A549 (cell line): ENCODE measurements at regions not wholly inside any gene's neighbourhood (a gene's known extent, or its start where the extent isn't known, plus 50 kb on each side); places are given as distances from the start of the nearest gene placed in this dataset.

Source experiments
- CBX2 ChIP-seq: fragments of 200-600 bp; sonication (generic); IDR thresholded peaks from 2 replicates; pipeline ENCODE4 v1.6.1; 2016; ENCODE audit warnings: low read depth, mild to moderate bottlenecking, borderline replicate concordance
- CEBPB ChIP-seq, 2 experiments: fragments of >200 bp in 1 of 2; sonication (Bioruptor Twin) in 1 of 2; formaldehyde crosslinking in 1 of 2; IDR thresholded peaks; 2 replicates each; pipeline ENCODE4 v1.6.1; 2012 to 2016
- CHD2 ChIP-seq: fragments of 150-350 bp; IDR thresholded peaks from 2 replicates; pipeline ENCODE4 v1.6.1; 2014; ENCODE audit warnings: low read length; ENCODE audit not compliant: partially characterized antibody
- HOXA7 ChIP-seq: fragments of 250-450 bp; sonication (Bioruptor Pico); IDR thresholded peaks from 2 replicates; pipeline ENCODE4 v1.5.0; 2020; ENCODE audit warnings: mild to moderate bottlenecking, moderate library complexity
- KDM5A ChIP-seq: fragments of 200-600 bp; sonication (generic); IDR thresholded peaks from 2 replicates; pipeline ENCODE4 v1.6.1; 2016; ENCODE audit warnings: antibody characterized with exemption, mild to moderate bottlenecking
- POLR2A ChIP-seq: IDR thresholded peaks from 2 replicates; pipeline ENCODE4 v1.6.1; 2012; ENCODE audit warnings: mild to moderate bottlenecking, low read length
- RAD21 ChIP-seq, 2 experiments: fragments of >200 bp in 1 of 2; sonication (Bioruptor Twin) in 1 of 2; formaldehyde crosslinking in 1 of 2; IDR thresholded peaks in 1 of 2; conservative IDR thresholded peaks in 1 of 2; 2 replicates in 1 of 2; 3 replicates in 1 of 2; pipeline ENCODE4 v1.6.1; 2012 to 2018; ENCODE audit warnings: inconsistent platforms in 1 of 2
- RCOR1 ChIP-seq: fragments of 150-350 bp; IDR thresholded peaks from 2 replicates; pipeline ENCODE4 v1.6.1; 2014; ENCODE audit warnings: antibody characterized with exemption, low read length, low read depth
- RFX5 ChIP-seq: fragments of 450-650 bp; IDR thresholded peaks from 2 replicates; pipeline ENCODE4 v1.7.1; 2014; ENCODE audit warnings: antibody characterized with exemption, mild to moderate bottlenecking, moderate library complexity
- ZFP36 ChIP-seq: fragments of 450-650 bp; IDR thresholded peaks from 2 replicates; pipeline ENCODE4 v1.6.1; 2014; ENCODE audit warnings: borderline replicate concordance; ENCODE audit not compliant: partially characterized antibody
- TF ChIP-seq, protein P1 (sequence below): fragments of >200 bp; sonication (Bioruptor Twin); formaldehyde crosslinking; IDR thresholded peaks from 3 replicates; pipeline ENCODE4 v1.5.1; 2016
- TF ChIP-seq, protein P2 (sequence below): fragments of 250-450 bp; sonication (Bioruptor Pico); IDR thresholded peaks from 2 replicates; pipeline ENCODE4 v1.5.0; 2020; ENCODE audit warnings: low read depth, mild to moderate bottlenecking, moderate library complexity
- TF ChIP-seq, protein P3 (sequence below): fragments of 200-600 bp; sonication (generic); IDR thresholded peaks from 2 replicates; pipeline ENCODE4 v1.6.1; 2016; ENCODE audit warnings: antibody characterized with exemption, mild to moderate bottlenecking, moderate library complexity

DNA sequence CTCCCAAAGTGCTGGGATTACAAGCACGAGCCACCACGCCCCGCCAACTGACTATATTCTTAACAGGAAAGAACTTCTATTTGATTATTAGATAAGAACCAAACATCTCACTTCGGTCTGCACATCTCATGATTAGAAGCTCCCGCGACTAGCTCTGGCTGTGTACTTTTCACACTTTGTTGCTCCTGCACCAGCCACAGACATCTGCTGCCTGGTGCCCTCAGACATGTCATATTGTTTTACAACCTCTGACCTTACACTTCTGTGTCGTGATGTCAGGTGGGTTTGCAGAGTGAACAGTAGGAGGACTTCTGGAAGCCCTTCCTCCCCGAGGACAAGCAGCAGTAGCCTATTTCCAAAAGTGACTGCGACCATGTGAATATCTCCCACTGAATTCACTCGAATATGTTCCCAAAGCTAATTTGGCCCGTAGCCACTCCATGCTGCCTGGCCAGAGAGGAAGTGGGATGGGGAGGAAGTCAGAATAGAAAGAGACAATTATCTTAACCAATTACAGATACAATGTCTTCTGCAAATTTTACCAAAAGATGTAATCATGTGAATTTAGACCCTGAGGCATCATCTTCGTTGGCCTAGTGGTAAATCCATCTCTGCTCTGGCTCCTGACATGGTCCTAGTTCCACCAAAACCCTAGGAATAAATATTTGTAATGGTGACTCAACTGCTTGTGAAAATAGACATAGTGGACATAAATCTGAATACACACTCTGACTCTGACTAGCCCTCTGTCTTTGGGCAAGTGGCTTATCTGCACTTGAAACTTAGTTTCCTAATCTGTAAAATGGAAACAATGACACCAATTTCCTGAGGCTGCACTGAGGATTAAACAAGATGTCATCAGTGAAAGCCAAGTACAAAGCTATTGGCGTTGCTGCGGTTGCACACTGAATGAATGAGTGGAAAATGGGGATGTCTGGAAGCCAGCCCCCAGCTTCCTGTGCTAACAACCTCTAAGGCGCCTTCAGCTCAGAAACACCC is 406.1 kb downstream of the LRATD1 start:
- TF ChIP-seq, protein P1, sequence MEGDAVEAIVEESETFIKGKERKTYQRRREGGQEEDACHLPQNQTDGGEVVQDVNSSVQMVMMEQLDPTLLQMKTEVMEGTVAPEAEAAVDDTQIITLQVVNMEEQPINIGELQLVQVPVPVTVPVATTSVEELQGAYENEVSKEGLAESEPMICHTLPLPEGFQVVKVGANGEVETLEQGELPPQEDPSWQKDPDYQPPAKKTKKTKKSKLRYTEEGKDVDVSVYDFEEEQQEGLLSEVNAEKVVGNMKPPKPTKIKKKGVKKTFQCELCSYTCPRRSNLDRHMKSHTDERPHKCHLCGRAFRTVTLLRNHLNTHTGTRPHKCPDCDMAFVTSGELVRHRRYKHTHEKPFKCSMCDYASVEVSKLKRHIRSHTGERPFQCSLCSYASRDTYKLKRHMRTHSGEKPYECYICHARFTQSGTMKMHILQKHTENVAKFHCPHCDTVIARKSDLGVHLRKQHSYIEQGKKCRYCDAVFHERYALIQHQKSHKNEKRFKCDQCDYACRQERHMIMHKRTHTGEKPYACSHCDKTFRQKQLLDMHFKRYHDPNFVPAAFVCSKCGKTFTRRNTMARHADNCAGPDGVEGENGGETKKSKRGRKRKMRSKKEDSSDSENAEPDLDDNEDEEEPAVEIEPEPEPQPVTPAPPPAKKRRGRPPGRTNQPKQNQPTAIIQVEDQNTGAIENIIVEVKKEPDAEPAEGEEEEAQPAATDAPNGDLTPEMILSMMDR: no peak
- TF ChIP-seq KDM5A: no peak
- TF ChIP-seq CBX2: no peak
- TF ChIP-seq RAD21 (conservative IDR thresholded peaks at IDR 0.05 in 1 of 2, IDR thresholded peaks at IDR 0.05 in 1 of 2): no peak
- no peak for TF ChIP-seq CEBPB (IDR thresholded peaks at IDR 0.05)
- no peak for TF ChIP-seq RCOR1
- TF ChIP-seq POLR2A: no peak
- TF ChIP-seq, protein P2, sequence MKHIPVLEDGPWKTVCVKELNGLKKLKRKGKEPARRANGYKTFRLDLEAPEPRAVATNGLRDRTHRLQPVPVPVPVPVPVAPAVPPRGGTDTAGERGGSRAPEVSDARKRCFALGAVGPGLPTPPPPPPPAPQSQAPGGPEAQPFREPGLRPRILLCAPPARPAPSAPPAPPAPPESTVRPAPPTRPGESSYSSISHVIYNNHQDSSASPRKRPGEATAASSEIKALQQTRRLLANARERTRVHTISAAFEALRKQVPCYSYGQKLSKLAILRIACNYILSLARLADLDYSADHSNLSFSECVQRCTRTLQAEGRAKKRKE (CRISPR knock-in tag): no peak
- no peak for TF ChIP-seq CHD2
- no peak for TF ChIP-seq RFX5
- no peak for TF ChIP-seq HOXA7 (CRISPR knock-in tag)
- TF ChIP-seq, protein P3, sequence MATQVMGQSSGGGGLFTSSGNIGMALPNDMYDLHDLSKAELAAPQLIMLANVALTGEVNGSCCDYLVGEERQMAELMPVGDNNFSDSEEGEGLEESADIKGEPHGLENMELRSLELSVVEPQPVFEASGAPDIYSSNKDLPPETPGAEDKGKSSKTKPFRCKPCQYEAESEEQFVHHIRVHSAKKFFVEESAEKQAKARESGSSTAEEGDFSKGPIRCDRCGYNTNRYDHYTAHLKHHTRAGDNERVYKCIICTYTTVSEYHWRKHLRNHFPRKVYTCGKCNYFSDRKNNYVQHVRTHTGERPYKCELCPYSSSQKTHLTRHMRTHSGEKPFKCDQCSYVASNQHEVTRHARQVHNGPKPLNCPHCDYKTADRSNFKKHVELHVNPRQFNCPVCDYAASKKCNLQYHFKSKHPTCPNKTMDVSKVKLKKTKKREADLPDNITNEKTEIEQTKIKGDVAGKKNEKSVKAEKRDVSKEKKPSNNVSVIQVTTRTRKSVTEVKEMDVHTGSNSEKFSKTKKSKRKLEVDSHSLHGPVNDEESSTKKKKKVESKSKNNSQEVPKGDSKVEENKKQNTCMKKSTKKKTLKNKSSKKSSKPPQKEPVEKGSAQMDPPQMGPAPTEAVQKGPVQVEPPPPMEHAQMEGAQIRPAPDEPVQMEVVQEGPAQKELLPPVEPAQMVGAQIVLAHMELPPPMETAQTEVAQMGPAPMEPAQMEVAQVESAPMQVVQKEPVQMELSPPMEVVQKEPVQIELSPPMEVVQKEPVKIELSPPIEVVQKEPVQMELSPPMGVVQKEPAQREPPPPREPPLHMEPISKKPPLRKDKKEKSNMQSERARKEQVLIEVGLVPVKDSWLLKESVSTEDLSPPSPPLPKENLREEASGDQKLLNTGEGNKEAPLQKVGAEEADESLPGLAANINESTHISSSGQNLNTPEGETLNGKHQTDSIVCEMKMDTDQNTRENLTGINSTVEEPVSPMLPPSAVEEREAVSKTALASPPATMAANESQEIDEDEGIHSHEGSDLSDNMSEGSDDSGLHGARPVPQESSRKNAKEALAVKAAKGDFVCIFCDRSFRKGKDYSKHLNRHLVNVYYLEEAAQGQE: no peak
- no peak for TF ChIP-seq ZFP36
